Neural cell (in vitro differentiated cells): ENCODE measurements at regions not wholly inside any gene's neighbourhood (a gene's known extent, or its start where the extent isn't known, plus 50 kb on each side); places are given as distances from the start of the nearest gene placed in this dataset.

ENCODE experiments used
- H2AFZ ChIP-seq: fragments of 200-600, 300-800 bp; sonication (generic), shearing (Covaris generic); 2 replicates; pipeline ENCODE4 v1.6.0; 2014; ENCODE audit warnings: low read depth, mild to moderate bottlenecking, antibody characterized with exemption, low read length, moderate library complexity
- H3F3A ChIP-seq: fragments of 200-600 bp; shearing (Covaris generic); 2 replicates; pipeline ENCODE4 v1.6.1; 2016; ENCODE audit warnings: mild to moderate bottlenecking, moderate library complexity, mixed read lengths, antibody characterized with exemption, low read length; ENCODE audit not compliant: insufficient read depth, poor library complexity, severe bottlenecking
- H3K27ac ChIP-seq: fragments of 200-600, 300-800 bp; sonication (generic), shearing (Covaris generic); 2 replicates; pipeline ENCODE4 v1.5.1; 2014; ENCODE audit warnings: mild to moderate bottlenecking, low read length, moderate library complexity
- H3K27me3 ChIP-seq: fragments of 300-800, 200-600 bp; sonication (generic), shearing (Covaris generic); 2 replicates; pipeline ENCODE4 v1.6.0; 2014; ENCODE audit warnings: mild to moderate bottlenecking, low read depth, low read length, moderate library complexity; ENCODE audit not compliant: insufficient read depth
- H3K36me3 ChIP-seq: fragments of 300-800, 200-600 bp; sonication (generic), shearing (Covaris generic); 2 replicates; pipeline ENCODE4 v1.5.1; 2014; ENCODE audit warnings: mild to moderate bottlenecking, antibody characterized with exemption, low read length, moderate library complexity; ENCODE audit not compliant: insufficient read depth
- H3K4me2 ChIP-seq: fragments of 300-800, 200-600 bp; sonication (generic), shearing (Covaris generic); 2 replicates; pipeline ENCODE4 v1.6.0; 2014; ENCODE audit warnings: mild to moderate bottlenecking, low read length
- H3K4me3 ChIP-seq: fragments of 300-800, 200-600 bp; sonication (generic), shearing (Covaris generic); 2 replicates; pipeline ENCODE4 v1.5.1; 2014; ENCODE audit warnings: mild to moderate bottlenecking, low read length, moderate library complexity
- H3K79me2 ChIP-seq: fragments of 200-600 bp; shearing (Covaris generic); replicated peaks from 2 replicates; pipeline ENCODE4 v1.6.0; 2014; ENCODE audit warnings: mild to moderate bottlenecking, low read length, moderate library complexity; ENCODE audit not compliant: insufficient read depth
- H3K9ac ChIP-seq: fragments of 300-800, 200-600 bp; sonication (generic), shearing (Covaris generic); 2 replicates; pipeline ENCODE4 v1.6.1; 2016; ENCODE audit warnings: mild to moderate bottlenecking, low read length, mixed read lengths
- H3K9me2 ChIP-seq: fragments of 200-600 bp; shearing (Covaris generic); 2 replicates; pipeline ENCODE4 v1.6.1; 2016; ENCODE audit warnings: mild to moderate bottlenecking, low read length, mixed read lengths; ENCODE audit not compliant: insufficient read depth
- H3K9me3 ChIP-seq: fragments of 200-600, 300-800 bp; sonication (generic), shearing (Covaris generic); 2 replicates; pipeline ENCODE4 v1.6.1; 2016; ENCODE audit warnings: mild to moderate bottlenecking, mixed run types, low read length, moderate library complexity, mixed read lengths
- H4K20me1 ChIP-seq: fragments of 200-600 bp; shearing (Covaris generic); 2 replicates; pipeline ENCODE4 v1.6.1; 2016; ENCODE audit warnings: mild to moderate bottlenecking, mixed run types; ENCODE audit not compliant: insufficient read depth
- EP300 ChIP-seq: fragments of 450-650 bp; conservative IDR thresholded peaks from 2 replicates; pipeline ENCODE4 v1.6.1; 2014; ENCODE audit warnings: antibody characterized with exemption, mild to moderate bottlenecking, moderate library complexity; ENCODE audit not compliant: poor library complexity, severe bottlenecking
- EZH2 ChIP-seq: fragments of 200-600, 300-800 bp; shearing (Covaris generic), sonication (generic); IDR thresholded peaks from 2 replicates; pipeline ENCODE4 v1.6.1; 2014; ENCODE audit warnings: antibody characterized with exemption, low read length, borderline replicate concordance, mild to moderate bottlenecking; ENCODE audit not compliant: insufficient read depth, poor library complexity, severe bottlenecking
- MXI1 ChIP-seq: fragments of 450-650 bp; conservative IDR thresholded peaks from 2 replicates; pipeline ENCODE4 v1.6.1; 2014; ENCODE audit warnings: antibody characterized with exemption, mild to moderate bottlenecking; ENCODE audit not compliant: poor library complexity, severe bottlenecking
- POLR2AphosphoS5 ChIP-seq: IDR thresholded peaks from 2 replicates; pipeline ENCODE4 v1.6.1; 2012
- RAD21 ChIP-seq: fragments of 450-650 bp; conservative IDR thresholded peaks from 2 replicates; pipeline ENCODE4 v1.6.1; 2014; ENCODE audit warnings: antibody characterized with exemption, mild to moderate bottlenecking, moderate library complexity
- SMC3 ChIP-seq: fragments of 450-650 bp; conservative IDR thresholded peaks from 2 replicates; pipeline ENCODE4 v1.6.1; 2014; ENCODE audit warnings: antibody characterized with exemption, mild to moderate bottlenecking, moderate library complexity; ENCODE audit not compliant: poor library complexity
- TAF1 ChIP-seq: IDR thresholded peaks from 2 replicates; pipeline ENCODE4 v1.6.1; 2012; ENCODE audit warnings: low read depth
- TF ChIP-seq, protein P1 (sequence below): IDR thresholded peaks from 2 replicates; pipeline ENCODE4 v1.6.1; 2012; ENCODE audit warnings: borderline replicate concordance
- TF ChIP-seq, protein P2 (sequence below): fragments of 450-650 bp; IDR thresholded peaks from 2 replicates; pipeline ENCODE4 v1.5.1; 2014; ENCODE audit warnings: antibody characterized with exemption, mild to moderate bottlenecking, moderate library complexity; ENCODE audit not compliant: poor library complexity, severe bottlenecking

DNA sequence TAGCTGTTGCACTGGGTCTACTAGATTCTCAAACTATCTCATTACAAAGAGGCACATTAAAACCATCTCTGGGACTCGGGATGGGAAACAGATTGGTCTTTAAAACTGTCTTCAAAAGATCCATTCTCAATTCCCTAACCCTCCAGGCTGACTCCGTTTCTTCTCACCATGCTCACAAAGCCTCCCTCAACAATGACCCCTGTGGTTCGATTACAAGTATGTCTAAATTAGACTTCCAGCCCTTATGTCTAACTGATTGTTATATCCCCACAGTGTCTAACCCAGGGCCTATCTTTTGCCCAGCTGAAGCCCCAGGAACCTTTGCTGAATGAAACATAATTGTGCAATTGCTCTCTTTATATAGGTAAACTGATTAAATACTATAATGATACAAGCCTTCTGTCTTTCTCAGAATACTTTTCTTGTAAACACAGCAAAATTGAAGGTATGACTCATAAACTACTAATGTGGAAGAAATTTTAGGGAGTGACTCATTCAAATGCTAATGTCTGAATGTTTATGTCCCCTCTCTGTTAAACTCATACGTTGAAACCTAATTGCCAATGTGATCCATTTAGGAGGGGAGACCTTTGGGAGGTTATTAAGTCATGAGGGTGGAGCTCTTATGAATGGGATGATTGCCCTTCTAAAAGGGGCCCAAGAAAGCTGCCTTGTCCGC lies 65.6 kb upstream of the DAB1 start:
- no peaks in the 10 kb centered on the region for H3K27me3 ChIP-seq
- no peaks in the 10 kb centered on the region for H3K9me3 ChIP-seq
- no peaks in the 10 kb centered on the region for H4K20me1 ChIP-seq
- no peak overlapping the region for H3K9ac ChIP-seq
- H3K9me2 ChIP-seq: no peaks in the 10 kb centered on the region
- no peak overlapping the region for H3K4me3 ChIP-seq
- H3K27ac ChIP-seq: no peak overlapping the region
- H3K4me2 ChIP-seq: no peak overlapping the region
- TF ChIP-seq MXI1 (no peak), EP300 (no peak), SMC3 (no peak), POLR2AphosphoS5 (no peak), EZH2 (no peak), TAF1 (no peak), RAD21 (no peak)
- TF ChIP-seq, protein P1, sequence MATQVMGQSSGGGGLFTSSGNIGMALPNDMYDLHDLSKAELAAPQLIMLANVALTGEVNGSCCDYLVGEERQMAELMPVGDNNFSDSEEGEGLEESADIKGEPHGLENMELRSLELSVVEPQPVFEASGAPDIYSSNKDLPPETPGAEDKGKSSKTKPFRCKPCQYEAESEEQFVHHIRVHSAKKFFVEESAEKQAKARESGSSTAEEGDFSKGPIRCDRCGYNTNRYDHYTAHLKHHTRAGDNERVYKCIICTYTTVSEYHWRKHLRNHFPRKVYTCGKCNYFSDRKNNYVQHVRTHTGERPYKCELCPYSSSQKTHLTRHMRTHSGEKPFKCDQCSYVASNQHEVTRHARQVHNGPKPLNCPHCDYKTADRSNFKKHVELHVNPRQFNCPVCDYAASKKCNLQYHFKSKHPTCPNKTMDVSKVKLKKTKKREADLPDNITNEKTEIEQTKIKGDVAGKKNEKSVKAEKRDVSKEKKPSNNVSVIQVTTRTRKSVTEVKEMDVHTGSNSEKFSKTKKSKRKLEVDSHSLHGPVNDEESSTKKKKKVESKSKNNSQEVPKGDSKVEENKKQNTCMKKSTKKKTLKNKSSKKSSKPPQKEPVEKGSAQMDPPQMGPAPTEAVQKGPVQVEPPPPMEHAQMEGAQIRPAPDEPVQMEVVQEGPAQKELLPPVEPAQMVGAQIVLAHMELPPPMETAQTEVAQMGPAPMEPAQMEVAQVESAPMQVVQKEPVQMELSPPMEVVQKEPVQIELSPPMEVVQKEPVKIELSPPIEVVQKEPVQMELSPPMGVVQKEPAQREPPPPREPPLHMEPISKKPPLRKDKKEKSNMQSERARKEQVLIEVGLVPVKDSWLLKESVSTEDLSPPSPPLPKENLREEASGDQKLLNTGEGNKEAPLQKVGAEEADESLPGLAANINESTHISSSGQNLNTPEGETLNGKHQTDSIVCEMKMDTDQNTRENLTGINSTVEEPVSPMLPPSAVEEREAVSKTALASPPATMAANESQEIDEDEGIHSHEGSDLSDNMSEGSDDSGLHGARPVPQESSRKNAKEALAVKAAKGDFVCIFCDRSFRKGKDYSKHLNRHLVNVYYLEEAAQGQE: no peak
- TF ChIP-seq, protein P2, sequence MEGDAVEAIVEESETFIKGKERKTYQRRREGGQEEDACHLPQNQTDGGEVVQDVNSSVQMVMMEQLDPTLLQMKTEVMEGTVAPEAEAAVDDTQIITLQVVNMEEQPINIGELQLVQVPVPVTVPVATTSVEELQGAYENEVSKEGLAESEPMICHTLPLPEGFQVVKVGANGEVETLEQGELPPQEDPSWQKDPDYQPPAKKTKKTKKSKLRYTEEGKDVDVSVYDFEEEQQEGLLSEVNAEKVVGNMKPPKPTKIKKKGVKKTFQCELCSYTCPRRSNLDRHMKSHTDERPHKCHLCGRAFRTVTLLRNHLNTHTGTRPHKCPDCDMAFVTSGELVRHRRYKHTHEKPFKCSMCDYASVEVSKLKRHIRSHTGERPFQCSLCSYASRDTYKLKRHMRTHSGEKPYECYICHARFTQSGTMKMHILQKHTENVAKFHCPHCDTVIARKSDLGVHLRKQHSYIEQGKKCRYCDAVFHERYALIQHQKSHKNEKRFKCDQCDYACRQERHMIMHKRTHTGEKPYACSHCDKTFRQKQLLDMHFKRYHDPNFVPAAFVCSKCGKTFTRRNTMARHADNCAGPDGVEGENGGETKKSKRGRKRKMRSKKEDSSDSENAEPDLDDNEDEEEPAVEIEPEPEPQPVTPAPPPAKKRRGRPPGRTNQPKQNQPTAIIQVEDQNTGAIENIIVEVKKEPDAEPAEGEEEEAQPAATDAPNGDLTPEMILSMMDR: no peak
- no peaks in the 10 kb centered on the region for H3K36me3 ChIP-seq
- no peaks in the 10 kb centered on the region for H3K79me2 ChIP-seq
- no peaks in the 10 kb centered on the region for H3F3A ChIP-seq
- H2AFZ ChIP-seq: no peak overlapping the region

DNA sequence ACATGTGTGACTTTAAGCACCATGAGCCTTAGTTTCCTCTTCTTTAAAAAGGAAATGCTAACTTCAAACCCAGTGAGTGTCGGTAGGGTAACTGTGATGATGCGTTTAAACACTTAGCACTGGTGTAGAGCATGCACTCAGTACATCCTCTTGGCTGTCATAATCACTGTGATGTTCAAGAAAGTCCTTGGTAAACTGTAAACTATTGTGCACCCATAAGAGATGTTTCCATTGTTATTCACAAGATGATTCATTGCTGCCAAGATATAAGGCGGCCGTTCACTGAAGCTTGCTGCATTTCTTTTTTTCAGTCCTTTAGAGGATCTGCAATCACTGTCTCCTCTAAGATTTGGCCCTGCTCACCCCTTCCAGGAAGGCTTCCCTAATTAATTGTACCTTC lies 61.8 kb upstream of the DAB1 start:
- no peak overlapping the region for H3K27ac ChIP-seq
- H2AFZ ChIP-seq: no peak overlapping the region
- no peaks in the 10 kb centered on the region for H3K9me2 ChIP-seq
- TF ChIP-seq, protein P1: no peak
- TF ChIP-seq, protein P2: no peak
- TF ChIP-seq EZH2 (no peak), POLR2AphosphoS5 (no peak), EP300 (no peak)
- no peaks in the 10 kb centered on the region for H3F3A ChIP-seq
- H3K27me3 ChIP-seq: no peaks in the 10 kb centered on the region
- H3K9ac ChIP-seq: no peak overlapping the region
- no peaks in the 10 kb centered on the region for H3K36me3 ChIP-seq
- no peak overlapping the region for H3K4me2 ChIP-seq
- no peak overlapping the region for H3K4me3 ChIP-seq
- H4K20me1 ChIP-seq: no peaks in the 10 kb centered on the region
- H3K79me2 ChIP-seq: no peaks in the 10 kb centered on the region
- no peaks in the 10 kb centered on the region for H3K9me3 ChIP-seq
